ENCODE measurements at regions not wholly inside any gene's neighbourhood (a gene's known extent, or its start where the extent isn't known, plus 50 kb on each side); places are given as distances from the start of the nearest gene placed in this dataset.

GRCh38 chr13:73479351-73479750 is 420.5 kb downstream of the KLF5 start (continued):
- TF ChIP-seq ZBTB11 (tag by site-specific recombination; conservative IDR thresholded peaks at IDR 0.05; ENCODE audit: low read depth), result no peak
- TF ChIP-seq ZNF366 (tag by site-specific recombination; conservative IDR thresholded peaks at IDR 0.05), result no peak

- POLR2A ChIA-PET, result no interaction called here
- TF ChIP-seq BCL11A (tag by site-specific recombination; IDR thresholded peaks at IDR 0.05; ENCODE audit: low read depth) (no peak), ZNF692 (tag by site-specific recombination; IDR thresholded peaks at IDR 0.05) (no peak), ZEB2 (tag by site-specific recombination; IDR thresholded peaks at IDR 0.05) (no peak), ZNF211 (tag by site-specific recombination; IDR thresholded peaks at IDR 0.05; ENCODE audit: low read depth) (no peak), ZNF174 (tag by site-specific recombination; IDR thresholded peaks at IDR 0.05) (no peak), GLIS2 (tag by site-specific recombination; IDR thresholded peaks at IDR 0.05) (no peak), ZNF202 (tag by site-specific recombination; IDR thresholded peaks at IDR 0.05; ENCODE audit: borderline replicate concordance) (no peak), ZNF549 (tag by site-specific recombination; IDR thresholded peaks at IDR 0.05) (no peak)
These were observed 418.6 kb downstream of the KLF5 start for GRCh38 chr13:73477441-73477840.

GRCh38 chr13:73473016-73473415 is 414.2 kb downstream of the KLF5 start:
- Histone ChIP-seq H3K4me1 (ENCODE audit: control insufficient read depth, insufficient read depth, low read length) (no peaks in the 10 kb centered on the region), H3K9me3 (ENCODE audit: control insufficient read depth, insufficient read depth, low read depth, low read length) (no peaks in the 10 kb centered on the region), H3K27ac (ENCODE audit: extremely low read depth, low read depth, low read length) (no peak overlapping the region), H3K4me3 (ENCODE audit: low read depth, low read length) (no peak overlapping the region), H3K36me3 (ENCODE audit: control insufficient read depth in 2 of 2, insufficient read depth in 1 of 2, low read length in 2 of 2) (no peaks in the 10 kb centered on the region)
- no peak for TF ChIP-seq BCL11A (tag by site-specific recombination; IDR thresholded peaks at IDR 0.05; ENCODE audit: low read depth)
- TF ChIP-seq ZNF514 (tag by site-specific recombination; IDR thresholded peaks at IDR 0.05), result no peak
- no peak for TF ChIP-seq ZNF202 (tag by site-specific recombination; IDR thresholded peaks at IDR 0.05; ENCODE audit: borderline replicate concordance)
- POLR2A ChIA-PET, result no interaction called here
- CTCF ChIA-PET, result no interaction called here

More at GRCh38 chr13:73477441-73477840, 418.6 kb downstream of the KLF5 start:
- Histone ChIP-seq H3K27ac (ENCODE audit: extremely low read depth, low read depth, low read length) (no peak overlapping the region), H3K36me3 (ENCODE audit: control insufficient read depth in 2 of 2, insufficient read depth in 1 of 2, low read length in 2 of 2) (no peaks in the 10 kb centered on the region), H3K4me1 (ENCODE audit: control insufficient read depth, insufficient read depth, low read length) (no peaks in the 10 kb centered on the region), H3K4me3 (ENCODE audit: low read depth, low read length) (no peak overlapping the region), H3K9me3 (ENCODE audit: control insufficient read depth, insufficient read depth, low read depth, low read length) (no peaks in the 10 kb centered on the region)
- CTCF ChIA-PET, result no interaction called here

GRCh38 chr13:73467125-73467524 is 408.3 kb downstream of the KLF5 start:
- Histone ChIP-seq H3K4me3 (ENCODE audit: low read depth, low read length) (no peak overlapping the region), H3K9me3 (ENCODE audit: control insufficient read depth, insufficient read depth, low read depth, low read length) (no peaks in the 10 kb centered on the region), H3K4me1 (ENCODE audit: control insufficient read depth, insufficient read depth, low read length) (no peaks in the 10 kb centered on the region), H3K27ac (ENCODE audit: extremely low read depth, low read depth, low read length) (no peak overlapping the region), H3K36me3 (ENCODE audit: control insufficient read depth in 2 of 2, insufficient read depth in 1 of 2, low read length in 2 of 2) (no peaks in the 10 kb centered on the region)
- CTCF ChIA-PET, result interaction anchor here (0.6 kb wide), 1 partner anchor 11 kb away, joined by 3 read pairs; no protein-coding TSS in a partner anchor
- POLR2A ChIA-PET, result no interaction called here
- TF ChIP-seq ZNF501 (tag by site-specific recombination; IDR thresholded peaks at IDR 0.05) (no peak), ZNF776 (tag by site-specific recombination; IDR thresholded peaks at IDR 0.05; ENCODE audit: borderline replicate concordance) (no peak), ZNF518A (tag by site-specific recombination; conservative IDR thresholded peaks at IDR 0.05; ENCODE audit: low read depth) (no peak), ZNF571 (tag by site-specific recombination; IDR thresholded peaks at IDR 0.05) (no peak), REST (tag by site-specific recombination; IDR thresholded peaks at IDR 0.05) (no peak)

Measured in HEK293 (cell line).